GM10266 (cell line): ENCODE measurements at regions not wholly inside any gene's neighbourhood (a gene's known extent, or its start where the extent isn't known, plus 50 kb on each side); places are given as distances from the start of the nearest gene placed in this dataset.

Experiments
- DNase-seq: peaks from one replicate; pipeline ENCODE4 v3.0.0; 2012; ENCODE audit errors: extremely low spot score
- TF ChIP-seq, protein P1 (sequence below): IDR thresholded peaks from 2 replicates; pipeline ENCODE4 v1.5.1; 2012; ENCODE audit warnings: mild to moderate bottlenecking, low read depth; ENCODE audit not compliant: control insufficient read depth, insufficient read depth; ENCODE audit errors: missing control alignments

- DNase-seq = no peak
- TF ChIP-seq, protein P1, sequence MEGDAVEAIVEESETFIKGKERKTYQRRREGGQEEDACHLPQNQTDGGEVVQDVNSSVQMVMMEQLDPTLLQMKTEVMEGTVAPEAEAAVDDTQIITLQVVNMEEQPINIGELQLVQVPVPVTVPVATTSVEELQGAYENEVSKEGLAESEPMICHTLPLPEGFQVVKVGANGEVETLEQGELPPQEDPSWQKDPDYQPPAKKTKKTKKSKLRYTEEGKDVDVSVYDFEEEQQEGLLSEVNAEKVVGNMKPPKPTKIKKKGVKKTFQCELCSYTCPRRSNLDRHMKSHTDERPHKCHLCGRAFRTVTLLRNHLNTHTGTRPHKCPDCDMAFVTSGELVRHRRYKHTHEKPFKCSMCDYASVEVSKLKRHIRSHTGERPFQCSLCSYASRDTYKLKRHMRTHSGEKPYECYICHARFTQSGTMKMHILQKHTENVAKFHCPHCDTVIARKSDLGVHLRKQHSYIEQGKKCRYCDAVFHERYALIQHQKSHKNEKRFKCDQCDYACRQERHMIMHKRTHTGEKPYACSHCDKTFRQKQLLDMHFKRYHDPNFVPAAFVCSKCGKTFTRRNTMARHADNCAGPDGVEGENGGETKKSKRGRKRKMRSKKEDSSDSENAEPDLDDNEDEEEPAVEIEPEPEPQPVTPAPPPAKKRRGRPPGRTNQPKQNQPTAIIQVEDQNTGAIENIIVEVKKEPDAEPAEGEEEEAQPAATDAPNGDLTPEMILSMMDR = no peak
Observed at GRCh38 chr6:21764989-21765388, 171.4 kb downstream of the SOX4 start.

DNA sequence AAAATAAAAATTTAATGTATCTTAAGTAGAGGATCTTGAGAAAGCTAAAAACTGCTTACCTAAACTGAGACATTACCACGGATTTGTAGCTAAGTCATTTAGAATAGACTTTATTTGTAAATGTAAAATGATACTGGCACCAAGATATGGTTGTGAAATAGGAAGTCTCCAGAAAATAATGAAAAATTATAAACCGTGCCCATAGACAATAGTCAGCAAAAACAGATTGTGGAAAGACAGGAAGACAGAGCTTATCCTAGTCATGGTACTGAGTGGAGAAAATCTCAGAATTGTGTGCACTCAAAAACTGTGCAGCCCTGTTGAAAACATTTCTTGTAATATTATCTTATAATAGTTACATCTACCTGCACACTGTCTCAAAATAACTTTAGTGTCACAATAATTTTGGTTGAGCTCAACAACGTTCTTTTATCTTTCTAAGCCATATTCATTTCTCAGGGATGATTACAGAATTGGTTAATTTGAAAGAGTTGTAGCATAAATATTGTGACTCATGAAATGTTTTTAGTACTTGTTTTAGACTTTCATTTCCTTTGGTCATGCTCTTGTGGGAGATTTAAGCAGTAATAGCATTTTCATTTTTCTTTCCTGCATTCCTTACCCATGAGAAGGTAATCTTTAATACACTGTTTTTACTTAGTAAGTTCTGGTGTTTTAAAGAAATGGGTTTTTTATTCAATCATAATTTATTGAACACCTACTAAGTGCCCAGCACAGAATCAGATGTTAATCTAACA lies 174.5 kb downstream of the SOX4 start:
- DNase-seq = no peak
- TF ChIP-seq, protein P1 = no peak

GRCh38 chr6:21769405-21769861 lies 175.9 kb downstream of the SOX4 start:
- no peak for DNase-seq
- TF ChIP-seq, protein P1 = no peak

DNA sequence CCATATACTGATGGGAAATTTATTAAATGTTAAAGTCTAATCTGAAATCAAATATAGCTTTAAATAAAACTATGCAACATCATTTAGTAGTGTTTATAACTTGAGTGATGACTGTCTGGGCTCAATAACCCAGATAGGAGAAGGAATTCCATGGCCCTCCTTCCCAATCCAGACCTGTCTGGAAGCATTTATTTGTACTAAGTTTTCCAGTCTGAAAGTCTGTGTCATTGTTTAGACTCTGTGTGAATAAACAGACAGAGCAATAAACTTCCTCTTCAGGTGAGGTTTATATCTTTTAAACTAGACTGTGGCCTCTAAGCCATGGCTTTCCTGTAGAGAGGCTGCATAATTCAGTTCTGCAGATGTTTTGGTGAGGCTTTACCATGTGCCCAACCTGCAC lies 176.4 kb downstream of the SOX4 start:
- TF ChIP-seq, protein P1 = no peak
- no peak for DNase-seq

DNA sequence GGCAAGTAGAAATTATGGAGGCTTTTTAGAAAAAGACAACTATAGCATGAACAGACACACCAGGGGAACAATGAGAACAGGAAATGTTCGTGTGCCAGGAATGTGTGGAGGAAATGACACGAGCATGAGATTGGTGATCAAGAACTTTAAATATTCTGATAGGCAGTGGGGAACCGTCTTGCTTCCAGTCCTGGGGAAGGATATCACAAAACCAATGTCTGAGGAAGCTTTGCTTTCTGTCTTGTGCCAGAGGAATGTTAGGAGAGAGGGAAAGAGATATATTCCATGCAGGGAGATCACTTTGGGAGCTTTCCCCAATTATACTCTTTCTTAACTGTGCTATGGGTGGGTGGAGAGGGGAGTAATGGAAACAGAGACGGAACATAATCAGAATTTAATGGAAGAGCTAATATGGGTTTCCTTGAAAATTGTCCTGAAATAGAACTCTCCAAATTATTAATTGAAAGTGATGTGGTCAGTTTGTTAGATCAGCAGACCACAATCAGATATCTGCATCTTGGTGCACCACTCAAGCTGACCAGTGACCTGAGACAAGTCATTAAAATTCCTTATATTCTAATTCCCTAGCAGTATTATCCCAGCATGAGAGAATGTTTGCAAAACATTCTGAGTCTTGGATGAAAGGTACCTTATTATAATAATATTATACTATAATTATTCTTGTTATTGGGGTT lies 178.2 kb downstream of the SOX4 start:
- TF ChIP-seq, protein P1 = no peak
- no peak for DNase-seq

GRCh38 chr6:21772477-21772876 lies 178.9 kb downstream of the SOX4 start:
- DNase-seq = no peak
- TF ChIP-seq, protein P1 = no peak

DNA sequence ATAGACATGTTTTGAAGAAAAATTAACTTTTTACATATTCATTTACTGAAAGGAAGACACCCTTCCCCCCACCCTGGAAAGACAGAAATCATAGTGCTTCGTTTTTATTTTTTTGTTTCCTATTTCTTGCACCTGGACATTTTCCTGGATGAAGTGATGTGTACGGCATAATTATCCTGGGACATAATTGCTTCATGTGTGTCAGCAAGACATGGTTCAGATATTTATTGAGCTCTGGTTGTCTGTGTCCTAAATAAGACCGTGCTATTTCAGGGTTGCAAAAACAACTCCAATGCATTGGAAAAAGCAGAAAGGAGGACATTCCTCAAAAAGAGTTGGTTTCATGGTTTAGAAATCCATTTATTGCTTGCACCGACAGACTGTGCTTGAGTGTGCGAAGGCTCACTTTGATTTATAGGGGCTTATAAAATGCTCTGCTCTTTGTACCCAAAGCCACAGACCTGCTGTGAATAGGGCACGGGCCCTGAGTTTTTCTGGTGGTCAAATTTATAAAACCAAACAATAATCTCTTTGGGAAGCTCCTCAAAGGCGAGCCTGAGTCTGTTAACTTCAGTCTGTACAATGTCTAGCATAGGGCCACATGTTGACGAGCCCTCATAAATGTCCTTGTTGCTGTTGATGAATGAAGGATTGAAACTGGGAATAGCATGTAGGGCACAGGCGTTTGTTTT lies 179.5 kb downstream of the SOX4 start:
- TF ChIP-seq, protein P1 = no peak
- no peak for DNase-seq
